Neural progenitor cell (in vitro differentiated cells): ENCODE measurements at regions not wholly inside any gene's neighbourhood (a gene's known extent, or its start where the extent isn't known, plus 50 kb on each side); places are given as distances from the start of the nearest gene placed in this dataset.

Source experiments
- DNase-seq: peaks from one replicate; pipeline ENCODE4 v3.0.0-alpha.2; 2016; ENCODE audit warnings: low spot score
- H2AFZ ChIP-seq: fragments of 200-600 bp; sonication (generic); replicated peaks from 2 replicates; pipeline ENCODE4 v1.6.1; 2016; ENCODE audit warnings: antibody characterized with exemption
- H3F3A ChIP-seq: fragments of 200-600 bp; sonication (generic); 2 replicates; pipeline ENCODE4 v1.6.1; 2016; ENCODE audit warnings: antibody characterized with exemption, low read depth
- H3K27ac ChIP-seq: fragments of 200-600 bp; sonication (generic); 2 replicates; pipeline ENCODE4 v1.5.1; 2016; ENCODE audit warnings: mild to moderate bottlenecking
- H3K27me3 ChIP-seq: fragments of 200-600 bp; sonication (generic); 2 replicates; pipeline ENCODE4 v1.6.1; 2016; ENCODE audit warnings: mild to moderate bottlenecking, moderate library complexity
- H3K36me3 ChIP-seq: fragments of 200-600 bp; sonication (generic); 2 replicates; pipeline ENCODE4 v1.5.1; 2016
- H3K4me1 ChIP-seq: fragments of 200-600 bp; sonication (generic); 2 replicates; pipeline ENCODE4 v1.6.1; 2016; ENCODE audit warnings: mixed run types
- H3K4me2 ChIP-seq: fragments of 200-600 bp; sonication (generic); 2 replicates; pipeline ENCODE4 v1.6.1; 2016
- H3K4me3 ChIP-seq: fragments of 200-600 bp; sonication (generic); 2 replicates; pipeline ENCODE4 v1.5.1; 2016
- H3K79me2 ChIP-seq: fragments of 200-600 bp; sonication (generic); 2 replicates; pipeline ENCODE4 v1.6.1; 2016; ENCODE audit warnings: low read depth
- H3K9ac ChIP-seq: fragments of 200-600 bp; sonication (generic); 2 replicates; pipeline ENCODE4 v1.6.1; 2016
- H3K9me3 ChIP-seq: fragments of 200-600 bp; sonication (generic); 2 replicates; pipeline ENCODE4 v1.5.1; 2016; ENCODE audit warnings: low read depth
- H4K20me1 ChIP-seq: fragments of 200-600 bp; sonication (generic); 2 replicates; pipeline ENCODE4 v1.6.1; 2016; ENCODE audit warnings: low read depth
- H3K27ac Mint-ChIP-seq: 3 replicates; pipeline ENCODE4 v1.8.0; 2021; ENCODE audit warnings: mixed read lengths
- H3K27me3 Mint-ChIP-seq: 2 replicates; pipeline ENCODE4 v1.8.0; 2022; ENCODE audit warnings: low read depth, mild to moderate bottlenecking, inconsistent platforms, moderate library complexity, mixed read lengths; ENCODE audit not compliant: insufficient read depth
- H3K36me3 Mint-ChIP-seq: 3 replicates; pipeline ENCODE4 v1.8.0; 2021; ENCODE audit warnings: mixed read lengths
- H3K4me1 Mint-ChIP-seq: 3 replicates; pipeline ENCODE4 v1.8.0; 2021; ENCODE audit warnings: mixed read lengths
- H3K4me3 Mint-ChIP-seq: 3 replicates; pipeline ENCODE4 v1.8.0; 2021; ENCODE audit warnings: mild to moderate bottlenecking, moderate library complexity, mixed read lengths
- H3K9me3 Mint-ChIP-seq: 3 replicates; pipeline ENCODE4 v1.8.0; 2020; ENCODE audit warnings: mixed read lengths
- EZH2 ChIP-seq: fragments of 200-600 bp; sonication (generic); IDR thresholded peaks from 2 replicates; pipeline ENCODE4 v1.6.1; 2017; ENCODE audit warnings: antibody characterized with exemption, mild to moderate bottlenecking, moderate library complexity
- EZH2phosphoT487 ChIP-seq: fragments of 200-600 bp; sonication (generic); IDR thresholded peaks from 2 replicates; pipeline ENCODE4 v1.6.1; 2017; ENCODE audit warnings: antibody characterized with exemption
- TF ChIP-seq, protein P1 (sequence below): fragments of 200-600 bp; sonication (generic); IDR thresholded peaks from 2 replicates; pipeline ENCODE4 v1.5.1; 2017; ENCODE audit warnings: antibody characterized with exemption, mild to moderate bottlenecking

DNA sequence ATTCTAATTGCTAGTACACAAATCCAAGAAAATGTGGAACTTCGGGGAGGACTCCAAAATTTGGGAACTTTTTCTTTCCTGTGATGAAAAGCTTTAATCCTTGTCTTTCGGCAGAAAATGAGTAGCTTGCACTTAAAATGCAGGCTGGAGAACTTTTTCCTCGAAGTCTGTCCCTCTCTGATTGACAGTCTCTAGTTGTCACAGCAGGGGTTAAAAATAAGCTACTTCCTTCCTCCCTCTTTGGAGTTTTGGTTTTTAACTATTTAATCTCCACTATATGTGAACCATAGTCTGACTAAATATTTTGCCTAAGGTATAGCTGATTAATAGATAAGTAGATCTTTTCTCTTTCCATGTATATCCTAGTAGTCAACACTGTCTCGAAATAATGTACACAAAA lies 66.8 kb upstream of the MBOAT1 start:
- no peaks in the 10 kb centered on the region for H3K36me3 Mint-ChIP-seq

DNA sequence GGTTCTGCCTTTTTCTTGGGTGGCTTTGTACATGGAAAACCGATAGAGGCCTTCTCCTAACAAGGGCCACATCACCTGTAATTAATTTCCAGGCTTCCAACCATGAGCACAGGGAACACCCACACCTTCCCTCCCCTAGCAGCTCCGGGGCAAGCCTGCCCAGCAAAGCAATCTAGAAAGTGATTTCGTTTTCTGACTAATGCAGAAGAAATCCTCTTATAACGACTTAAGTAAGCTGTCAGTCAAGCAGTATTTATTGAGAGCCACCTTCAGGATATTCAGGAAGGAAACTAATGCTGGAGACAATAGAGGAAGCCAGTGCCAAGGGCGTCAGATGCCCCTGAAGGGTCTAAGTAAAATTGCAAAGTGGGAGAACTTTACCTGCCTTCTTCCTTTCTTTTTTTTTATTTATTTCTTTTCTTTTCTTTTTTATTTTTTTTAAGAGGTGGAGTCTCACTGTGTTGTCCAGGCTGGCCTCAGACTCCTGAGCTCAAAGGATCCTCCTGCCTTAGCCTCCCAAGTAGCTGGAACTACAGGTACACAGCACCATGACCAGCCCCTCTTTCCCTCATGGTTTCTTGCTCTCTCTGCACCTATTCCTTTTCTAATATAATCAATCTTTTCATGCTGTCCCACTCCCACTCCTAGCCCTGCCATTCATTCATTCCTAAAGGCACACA lies 67.5 kb upstream of the MBOAT1 start:
- TF ChIP-seq EZH2 (no peak), EZH2phosphoT487 (no peak)
- TF ChIP-seq, protein P1, sequence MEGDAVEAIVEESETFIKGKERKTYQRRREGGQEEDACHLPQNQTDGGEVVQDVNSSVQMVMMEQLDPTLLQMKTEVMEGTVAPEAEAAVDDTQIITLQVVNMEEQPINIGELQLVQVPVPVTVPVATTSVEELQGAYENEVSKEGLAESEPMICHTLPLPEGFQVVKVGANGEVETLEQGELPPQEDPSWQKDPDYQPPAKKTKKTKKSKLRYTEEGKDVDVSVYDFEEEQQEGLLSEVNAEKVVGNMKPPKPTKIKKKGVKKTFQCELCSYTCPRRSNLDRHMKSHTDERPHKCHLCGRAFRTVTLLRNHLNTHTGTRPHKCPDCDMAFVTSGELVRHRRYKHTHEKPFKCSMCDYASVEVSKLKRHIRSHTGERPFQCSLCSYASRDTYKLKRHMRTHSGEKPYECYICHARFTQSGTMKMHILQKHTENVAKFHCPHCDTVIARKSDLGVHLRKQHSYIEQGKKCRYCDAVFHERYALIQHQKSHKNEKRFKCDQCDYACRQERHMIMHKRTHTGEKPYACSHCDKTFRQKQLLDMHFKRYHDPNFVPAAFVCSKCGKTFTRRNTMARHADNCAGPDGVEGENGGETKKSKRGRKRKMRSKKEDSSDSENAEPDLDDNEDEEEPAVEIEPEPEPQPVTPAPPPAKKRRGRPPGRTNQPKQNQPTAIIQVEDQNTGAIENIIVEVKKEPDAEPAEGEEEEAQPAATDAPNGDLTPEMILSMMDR = no peak
- peaks cover 12% of the 10 kb centered on the region for H3K4me1 ChIP-seq
- H3K27me3 Mint-ChIP-seq = peaks cover 4% of the 10 kb centered on the region
- no peaks in the 10 kb centered on the region for H3K36me3 Mint-ChIP-seq
- no peaks in the 10 kb centered on the region for H3K79me2 ChIP-seq
- H3K27me3 ChIP-seq = no peaks in the 10 kb centered on the region
- H3K9me3 ChIP-seq = no peaks in the 10 kb centered on the region
- H3K4me1 Mint-ChIP-seq = peaks cover 24% of the 10 kb centered on the region
- H3K4me3 ChIP-seq = no peak overlapping the region
- no peaks in the 10 kb centered on the region for H3K36me3 ChIP-seq
- H3K4me3 Mint-ChIP-seq = no peak overlapping the region
- no peaks in the 10 kb centered on the region for H4K20me1 ChIP-seq
- H3K9me3 Mint-ChIP-seq = peaks cover 25% of the 10 kb centered on the region
- no peak overlapping the region for H3K27ac ChIP-seq
- H3K4me2 ChIP-seq = no peak overlapping the region
- no peak overlapping the region for H2AFZ ChIP-seq
- H3F3A ChIP-seq = peaks cover 6% of the 10 kb centered on the region
- no peak for DNase-seq
- H3K27ac Mint-ChIP-seq = no peak overlapping the region
- no peak overlapping the region for H3K9ac ChIP-seq

More for the DNA sequence above, 66.8 kb upstream of the MBOAT1 start:
- no peaks in the 10 kb centered on the region for H4K20me1 ChIP-seq
- Mint-ChIP-seq H3K27ac (no peak overlapping the region), H3K9me3 (peaks cover 25% of the 10 kb centered on the region), H3K4me1 (peaks cover 24% of the 10 kb centered on the region), H3K27me3 (peaks cover 4% of the 10 kb centered on the region), H3K4me3 (no peak overlapping the region)
- H3K27ac ChIP-seq = no peak overlapping the region
- H3F3A ChIP-seq = peaks cover 6% of the 10 kb centered on the region
- no peaks in the 10 kb centered on the region for H3K27me3 ChIP-seq
- no peak overlapping the region for H3K4me3 ChIP-seq
- H2AFZ ChIP-seq = no peak overlapping the region
- no peaks in the 10 kb centered on the region for H3K36me3 ChIP-seq
- no peak overlapping the region for H3K4me2 ChIP-seq
- no peak for DNase-seq
- no peak for TF ChIP-seq EZH2
- no peak for TF ChIP-seq EZH2phosphoT487
- peaks cover 12% of the 10 kb centered on the region for H3K4me1 ChIP-seq
- no peaks in the 10 kb centered on the region for H3K79me2 ChIP-seq
- H3K9ac ChIP-seq = no peak overlapping the region
- H3K9me3 ChIP-seq = no peaks in the 10 kb centered on the region

DNA sequence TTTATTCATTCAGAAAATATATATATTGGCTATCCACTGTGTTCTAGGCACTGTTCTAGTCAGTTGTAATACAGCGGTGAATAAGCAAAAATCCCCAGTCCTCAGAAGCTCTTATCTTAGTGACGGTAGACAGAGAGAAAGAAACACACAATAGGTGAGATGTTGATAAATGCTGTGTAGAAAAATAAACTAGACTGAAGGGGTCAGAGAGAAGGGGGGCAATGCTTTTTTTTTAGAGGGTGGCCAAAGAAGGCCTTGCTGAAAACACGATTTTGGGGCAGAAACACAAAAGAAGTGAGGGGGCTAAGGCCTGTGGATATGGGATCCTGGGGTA lies 68.0 kb upstream of the MBOAT1 start:
- Mint-ChIP-seq H3K27ac (no peak overlapping the region), H3K4me3 (no peak overlapping the region), H3K4me1 (peaks cover 24% of the 10 kb centered on the region), H3K36me3 (no peaks in the 10 kb centered on the region), H3K27me3 (peaks cover 4% of the 10 kb centered on the region), H3K9me3 (peaks cover 25% of the 10 kb centered on the region)
- Histone ChIP-seq H3K4me1 (peaks cover 12% of the 10 kb centered on the region), H3K27me3 (no peaks in the 10 kb centered on the region), H3K9me3 (no peaks in the 10 kb centered on the region), H3K27ac (no peak overlapping the region), H3F3A (peaks cover 6% of the 10 kb centered on the region), H3K4me2 (no peak overlapping the region), H3K9ac (no peak overlapping the region), H3K36me3 (no peaks in the 10 kb centered on the region), H2AFZ (peak overlapping the region; percentile 14), H4K20me1 (no peaks in the 10 kb centered on the region), H3K4me3 (no peak overlapping the region), H3K79me2 (no peaks in the 10 kb centered on the region)
- TF ChIP-seq, protein P1 = no peak
- TF ChIP-seq EZH2phosphoT487 (no peak), EZH2 (no peak)
- DNase-seq = no peak

DNA sequence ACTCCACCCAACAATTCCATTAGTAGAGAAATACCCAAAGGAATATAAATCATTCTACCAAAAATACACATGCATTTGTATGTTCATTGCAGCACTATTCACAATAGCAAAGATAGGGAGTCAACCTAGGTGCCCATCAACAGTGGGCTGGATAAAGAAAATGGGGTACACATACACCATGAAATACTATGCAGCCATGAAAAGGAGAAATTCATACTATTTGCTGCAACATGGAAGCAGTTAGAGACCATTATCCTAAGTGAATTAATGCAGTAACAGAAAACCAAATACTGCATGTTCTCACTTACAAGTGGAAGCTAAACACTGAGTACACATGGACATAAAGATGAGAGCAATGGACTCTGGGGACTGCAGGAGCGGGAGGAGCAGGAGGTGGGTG lies 72.4 kb upstream of the MBOAT1 start:
- no peaks in the 10 kb centered on the region for H4K20me1 ChIP-seq
- no peaks in the 10 kb centered on the region for H3K79me2 ChIP-seq
- no peaks in the 10 kb centered on the region for H3K27me3 Mint-ChIP-seq
- DNase-seq = no peak
- no peaks in the 10 kb centered on the region for H3K36me3 Mint-ChIP-seq
- H2AFZ ChIP-seq = no peak overlapping the region
- H3K4me1 Mint-ChIP-seq = peaks cover under 1% of the 10 kb centered on the region
- H3K27ac Mint-ChIP-seq = no peak overlapping the region
- no peak overlapping the region for H3K27ac ChIP-seq
- H3K4me2 ChIP-seq = no peak overlapping the region
- H3K27me3 ChIP-seq = no peaks in the 10 kb centered on the region
- TF ChIP-seq EZH2phosphoT487 = no peak
- no peak for TF ChIP-seq EZH2
- TF ChIP-seq, protein P1 = no peak
- H3K9me3 Mint-ChIP-seq = peaks cover 22% of the 10 kb centered on the region
- no peaks in the 10 kb centered on the region for H3K4me1 ChIP-seq
- no peak overlapping the region for H3K4me3 ChIP-seq
- H3K4me3 Mint-ChIP-seq = no peak overlapping the region
- no peaks in the 10 kb centered on the region for H3K36me3 ChIP-seq
- no peaks in the 10 kb centered on the region for H3K9me3 ChIP-seq
- no peaks in the 10 kb centered on the region for H3F3A ChIP-seq
- H3K9ac ChIP-seq = no peak overlapping the region
